GM12892 (cell line): ENCODE measurements at regions not wholly inside any gene's neighbourhood (a gene's known extent, or its start where the extent isn't known, plus 50 kb on each side); places are given as distances from the start of the nearest gene placed in this dataset.

Experiments
- POLR2A ChIP-seq: IDR thresholded peaks from 2 replicates; pipeline ENCODE4 v1.6.1; 2011; ENCODE audit warnings: low read depth, low read length, control low read depth
- POLR2AphosphoS5 ChIP-seq: IDR thresholded peaks from 2 replicates; pipeline ENCODE4 v1.6.1; 2011; ENCODE audit warnings: low read depth, low read length, control low read depth
- TAF1 ChIP-seq: IDR thresholded peaks from 2 replicates; pipeline ENCODE4 v1.6.1; 2011; ENCODE audit warnings: low read depth, mild to moderate bottlenecking, control low read depth, low read length, borderline replicate concordance

- TF ChIP-seq POLR2A (no peak), POLR2AphosphoS5 (no peak), TAF1 (no peak)
Observed at GRCh38 chr2:60252581-60253150, 300.8 kb downstream of the BCL11A start.
